Gastrocnemius medialis (tissue), 4 donors: ENCODE measurements at regions not wholly inside any gene's neighbourhood (a gene's known extent, or its start where the extent isn't known, plus 50 kb on each side); places are given as distances from the start of the nearest gene placed in this dataset.

Source experiments
- ATAC-seq, 2 donors: fragments of 150-250 bp; one replicate each; pipeline ENCODE4 v1.9.1; 2016
- DNase-seq, 2 donors: peaks; one replicate each; pipeline ENCODE4 v3.0.0-alpha.2; 2019
- H3K27ac ChIP-seq, 4 donors: fragments of 200-600 bp; sonication (generic); 1 replicate in 1 of 4; 2 replicates in 3 of 4; pipeline ENCODE4 v1.5.1; 2016 to 2018; ENCODE audit warnings: mild to moderate bottlenecking in 2 of 4, moderate library complexity in 1 of 4
- H3K27me3 ChIP-seq, 3 donors: fragments of 200-600 bp; sonication (generic) in 2 of 3; 1 replicate in 1 of 3; 2 replicates in 2 of 3; pipeline versions ENCODE4 v1.5.1 to v1.6.0; 2016 to 2019; ENCODE audit warnings: mild to moderate bottlenecking in 1 of 3, moderate library complexity in 1 of 3
- H3K36me3 ChIP-seq, 2 donors: fragments of 200-600 bp; sonication (generic) in 1 of 2; one replicate each; pipeline ENCODE4 v1.5.1; 2017 to 2018
- H3K4me1 ChIP-seq, 2 donors: fragments of 200-600 bp; sonication (generic) in 1 of 2; one replicate each; pipeline ENCODE4 v1.5.1; 2016 to 2017; ENCODE audit warnings: mild to moderate bottlenecking in 2 of 2
- H3K4me3 ChIP-seq, 4 donors: fragments of 200-600 bp; sonication (generic) in 3 of 4; 1 replicate in 1 of 4; 2 replicates in 3 of 4; pipeline ENCODE4 v1.5.1; 2016 to 2019; ENCODE audit warnings: mild to moderate bottlenecking in 2 of 4
- H3K9me3 ChIP-seq, 3 donors: fragments of 200-600 bp; sonication (generic) in 2 of 3; 1 replicate in 1 of 3; 2 replicates in 2 of 3; pipeline ENCODE4 v1.5.1; 2016 to 2019
- POLR2A ChIP-seq, 2 donors: fragments of 450-650 bp; IDR thresholded peaks; one replicate each; pipeline ENCODE4 v1.6.1; 2017; ENCODE audit warnings: antibody characterized with exemption in 2 of 2, mild to moderate bottlenecking in 2 of 2, moderate library complexity in 2 of 2
- in situ Hi-C, 4 donors: fragments of 200-750 bp; cut with MboI; loops; one replicate each; pipeline versions ENCODE4 v1.15.0 to v1.8.0; 2017; ENCODE audit warnings: low sequenced_read_pairs in 4 of 4
- intact Hi-C: fragments of 100-400 bp; cut with DNase I; formaldehyde crosslinking; loops from one replicate; pipeline ENCODE4 v1.15.1; 2023; ENCODE audit warnings: low total_unique reads
- TF ChIP-seq, protein P1 (sequence below), 5 experiments: fragments of 450-650 bp in 3 of 5; fragments of 200-600 bp in 2 of 5; sonication (generic) in 2 of 5; IDR thresholded peaks in 4 of 5; conservative IDR thresholded peaks in 1 of 5; 1 replicate in 4 of 5; 2 replicates in 1 of 5; pipeline ENCODE4 v1.5.1; 2016 to 2019; ENCODE audit warnings: antibody characterized with exemption in 5 of 5, mild to moderate bottlenecking in 3 of 5, moderate library complexity in 3 of 5

DNA sequence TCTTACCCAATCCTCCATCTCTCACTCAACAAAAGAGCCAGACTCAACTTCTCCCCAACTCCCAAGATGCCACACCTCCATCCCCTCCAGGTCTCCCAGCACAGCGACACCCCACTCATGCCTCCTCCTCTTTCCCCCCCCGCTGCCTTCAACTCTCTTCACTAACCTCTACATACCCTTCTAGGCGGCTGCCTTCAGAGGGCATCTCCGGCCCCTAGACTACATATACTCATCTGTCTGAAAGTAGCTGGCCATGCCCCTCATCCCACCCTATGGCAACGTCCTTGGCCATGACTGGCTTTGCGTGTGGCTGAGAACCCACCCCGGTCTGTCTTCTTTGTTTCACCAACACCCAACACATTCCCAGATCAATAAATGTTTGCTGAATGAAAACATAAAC lies 81.7 kb upstream of the TMEM45B start:
- no peak overlapping the region for H3K4me3 ChIP-seq
- DNase-seq (no peak), ATAC-seq (no peak)
- H3K27me3 ChIP-seq = no peaks in the 10 kb centered on the region
- no peaks in the 10 kb centered on the region for H3K36me3 ChIP-seq
- no peak overlapping the region for H3K27ac ChIP-seq
- TF ChIP-seq, protein P1, sequence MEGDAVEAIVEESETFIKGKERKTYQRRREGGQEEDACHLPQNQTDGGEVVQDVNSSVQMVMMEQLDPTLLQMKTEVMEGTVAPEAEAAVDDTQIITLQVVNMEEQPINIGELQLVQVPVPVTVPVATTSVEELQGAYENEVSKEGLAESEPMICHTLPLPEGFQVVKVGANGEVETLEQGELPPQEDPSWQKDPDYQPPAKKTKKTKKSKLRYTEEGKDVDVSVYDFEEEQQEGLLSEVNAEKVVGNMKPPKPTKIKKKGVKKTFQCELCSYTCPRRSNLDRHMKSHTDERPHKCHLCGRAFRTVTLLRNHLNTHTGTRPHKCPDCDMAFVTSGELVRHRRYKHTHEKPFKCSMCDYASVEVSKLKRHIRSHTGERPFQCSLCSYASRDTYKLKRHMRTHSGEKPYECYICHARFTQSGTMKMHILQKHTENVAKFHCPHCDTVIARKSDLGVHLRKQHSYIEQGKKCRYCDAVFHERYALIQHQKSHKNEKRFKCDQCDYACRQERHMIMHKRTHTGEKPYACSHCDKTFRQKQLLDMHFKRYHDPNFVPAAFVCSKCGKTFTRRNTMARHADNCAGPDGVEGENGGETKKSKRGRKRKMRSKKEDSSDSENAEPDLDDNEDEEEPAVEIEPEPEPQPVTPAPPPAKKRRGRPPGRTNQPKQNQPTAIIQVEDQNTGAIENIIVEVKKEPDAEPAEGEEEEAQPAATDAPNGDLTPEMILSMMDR (IDR thresholded peaks at IDR 0.05 in 4 of 5, conservative IDR thresholded peaks at IDR 0.05 in 1 of 5) = no peak
- TF ChIP-seq POLR2A (IDR thresholded peaks at IDR 0.05) = no peak
- H3K9me3 ChIP-seq = no peaks in the 10 kb centered on the region
- in situ Hi-C loops (loop anchor here in 2 of 4 donors (25.0 kb wide), 1 partner anchor 372 kb away; no protein-coding TSS in a partner anchor), intact Hi-C loops (no loop called here)
- no peaks in the 10 kb centered on the region for H3K4me1 ChIP-seq

DNA sequence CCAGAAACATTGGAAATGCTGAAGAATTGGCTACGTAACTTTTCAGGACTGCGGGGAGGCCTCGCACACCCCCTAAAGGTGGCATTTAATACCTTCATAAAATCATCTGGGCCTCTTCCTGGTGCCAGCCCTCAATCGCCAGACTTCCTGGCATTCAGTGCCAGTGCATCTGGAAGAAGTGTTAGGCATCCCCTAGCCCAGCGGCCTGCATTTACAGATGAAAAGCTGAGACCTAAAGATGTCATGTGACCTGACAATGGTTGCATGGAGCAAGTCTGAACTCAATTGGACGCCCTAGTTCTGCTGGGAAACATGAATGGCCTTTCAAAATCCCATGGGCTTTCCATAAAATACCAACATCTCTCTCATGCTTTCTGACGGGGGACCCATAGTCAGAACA lies 81.0 kb upstream of the TMEM45B start:
- no peak overlapping the region for H3K4me3 ChIP-seq
- intact Hi-C loops = no loop called here
- DNase-seq = no peak
- TF ChIP-seq POLR2A (IDR thresholded peaks at IDR 0.05) = no peak
- TF ChIP-seq, protein P1 (IDR thresholded peaks at IDR 0.05 in 4 of 5, conservative IDR thresholded peaks at IDR 0.05 in 1 of 5) = no peak
- H3K27me3 ChIP-seq = no peaks in the 10 kb centered on the region
- H3K27ac ChIP-seq = no peak overlapping the region
- in situ Hi-C loops = loop anchor here in 2 of 4 donors (25.0 kb wide), 1 partner anchor 372 kb away; no protein-coding TSS in a partner anchor
- H3K36me3 ChIP-seq = no peaks in the 10 kb centered on the region
- H3K4me1 ChIP-seq = no peaks in the 10 kb centered on the region
- H3K9me3 ChIP-seq = no peaks in the 10 kb centered on the region
- no peak for ATAC-seq

DNA sequence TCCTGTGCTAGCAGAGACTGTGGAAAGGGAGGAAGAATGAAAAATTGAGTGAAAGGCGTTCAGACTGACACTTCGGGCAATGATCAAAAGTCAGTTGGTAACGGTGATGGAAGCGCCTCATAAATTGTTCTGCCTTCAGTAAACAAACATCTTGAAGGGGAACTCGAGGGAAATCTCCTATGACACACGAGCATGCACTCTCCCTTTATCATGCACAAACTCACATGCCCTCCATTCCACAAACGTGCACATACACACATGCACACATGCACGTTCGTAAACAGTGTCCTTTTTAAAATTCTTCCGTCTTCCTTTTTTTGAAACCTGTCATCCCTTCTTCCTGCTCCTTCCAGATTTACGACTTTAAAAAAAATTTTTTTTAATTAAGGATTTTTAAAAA lies 77.8 kb upstream of the TMEM45B start:
- H3K36me3 ChIP-seq = no peaks in the 10 kb centered on the region
- ATAC-seq (no peak), DNase-seq (no peak)
- H3K9me3 ChIP-seq = no peaks in the 10 kb centered on the region
- H3K4me1 ChIP-seq = no peaks in the 10 kb centered on the region
- in situ Hi-C loops = loop anchor here in 2 of 4 donors (25.0 kb wide), 1 partner anchor 376 kb away; no protein-coding TSS in a partner anchor
- TF ChIP-seq POLR2A (IDR thresholded peaks at IDR 0.05) = no peak
- no peak overlapping the region for H3K4me3 ChIP-seq
- peaks cover 0 to 4% (median 0%) of the 10 kb centered on the region in 3 donors for H3K27me3 ChIP-seq
- H3K27ac ChIP-seq = no peak overlapping the region
- intact Hi-C loops = no loop called here

DNA sequence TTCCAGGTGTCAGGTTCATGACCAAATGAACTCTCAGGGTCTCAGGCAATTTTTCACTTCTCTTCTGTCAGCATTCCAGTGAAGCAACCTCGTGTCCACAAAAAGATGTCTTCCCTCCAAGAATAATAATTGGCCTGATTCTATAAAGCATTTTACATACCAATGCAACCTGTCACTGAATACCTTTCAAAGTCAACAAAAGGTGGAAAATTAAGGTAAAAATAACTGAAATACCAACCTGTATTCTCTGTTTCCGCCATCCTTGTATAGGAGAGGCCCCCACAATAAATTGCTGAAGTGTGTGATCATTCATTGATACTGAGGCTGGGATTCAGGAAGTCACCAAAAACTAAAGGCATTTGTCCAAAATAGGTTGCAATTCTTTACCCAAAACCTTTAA lies 77.4 kb upstream of the TMEM45B start:
- intact Hi-C loops (no loop called here), in situ Hi-C loops (loop anchor here in 2 of 4 donors (25.0 kb wide), 1 partner anchor 376 kb away; no protein-coding TSS in a partner anchor)
- Histone ChIP-seq H3K27ac (no peak overlapping the region), H3K36me3 (no peaks in the 10 kb centered on the region), H3K4me1 (no peaks in the 10 kb centered on the region), H3K9me3 (no peaks in the 10 kb centered on the region), H3K27me3 (peaks cover 0 to 8% (median 3%) of the 10 kb centered on the region in 3 donors), H3K4me3 (no peak overlapping the region)
- no peak for DNase-seq
- TF ChIP-seq, protein P1 (IDR thresholded peaks at IDR 0.05 in 4 of 5, conservative IDR thresholded peaks at IDR 0.05 in 1 of 5) = no peak
- TF ChIP-seq POLR2A (IDR thresholded peaks at IDR 0.05) = no peak
- no peak for ATAC-seq

DNA sequence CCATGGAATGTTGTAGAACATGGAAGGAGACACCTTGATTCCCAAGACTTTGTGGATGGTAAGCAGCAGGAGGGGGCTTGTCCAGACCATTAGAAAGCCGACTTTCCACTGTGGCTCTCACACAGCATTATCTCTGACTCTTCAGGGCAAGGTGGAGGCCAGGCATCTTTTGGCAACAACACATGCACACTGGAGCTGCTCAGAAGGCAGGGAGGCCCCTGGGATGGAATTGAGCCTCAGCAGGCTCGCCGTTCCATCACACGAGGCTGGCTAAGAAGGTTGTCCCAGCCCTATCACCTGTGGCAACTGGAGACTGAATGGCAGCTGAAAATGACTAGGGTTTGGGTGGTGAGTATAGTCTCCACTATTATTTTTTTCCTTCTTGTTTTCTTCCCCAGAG lies 76.3 kb upstream of the TMEM45B start:
- no peak for TF ChIP-seq POLR2A (IDR thresholded peaks at IDR 0.05)
- TF ChIP-seq, protein P1 (IDR thresholded peaks at IDR 0.05 in 4 of 5, conservative IDR thresholded peaks at IDR 0.05 in 1 of 5) = no peak
- Histone ChIP-seq H3K4me1 (peaks cover 0 to 2% of the 10 kb centered on the region in 2 donors), H3K4me3 (no peak overlapping the region), H3K27ac (no peak overlapping the region), H3K27me3 (peaks cover 7 to 18% (median 8%) of the 10 kb centered on the region in 3 donors), H3K9me3 (no peaks in the 10 kb centered on the region), H3K36me3 (no peaks in the 10 kb centered on the region)
- intact Hi-C loops = no loop called here
- in situ Hi-C loops = loop anchor here in 2 of 4 donors (25.0 kb wide), 1 partner anchor 377 kb away; no protein-coding TSS in a partner anchor
- ATAC-seq (no peak), DNase-seq (no peak)
